Activated CD4-positive, alpha-beta memory T cell treated with anti-CD3 and anti-CD28 coated beads for 36 hours (primary cell): ENCODE measurements at regions not wholly inside any gene's neighbourhood (a gene's known extent, or its start where the extent isn't known, plus 50 kb on each side); places are given as distances from the start of the nearest gene placed in this dataset.
"Not testable (repeated sequence)": the region's sequence is repeated elsewhere in the genome, so short reads cannot be mapped to it uniquely, and the experiment has no call there.

Source experiments
- CTCF ChIA-PET: fragments of 350-600 bp; sonication (Branson Sonifier 250); formaldehyde crosslinking; loops from one replicate; lab custom pipeline; 2021; ENCODE audit warnings: antibody characterized with exemption, inconsistent platforms; lab: Charles Lee
- POLR2A ChIA-PET: fragments of 350-600 bp; sonication (Branson Sonifier 250); formaldehyde crosslinking; loops from one replicate; lab custom pipeline; 2021; ENCODE audit warnings: antibody characterized with exemption; lab: Charles Lee
- DNase-seq: peaks from one replicate; pipeline ENCODE4 v3.0.0-alpha.2; 2020
- H3K27ac Mint-ChIP-seq: one replicate; pipeline ENCODE4 v1.8.0; 2021; ENCODE audit warnings: mixed read lengths
- H3K27me3 Mint-ChIP-seq: one replicate; pipeline ENCODE4 v1.8.0; 2021; ENCODE audit warnings: mixed read lengths
- H3K36me3 Mint-ChIP-seq: one replicate; pipeline ENCODE4 v1.8.0; 2021; ENCODE audit warnings: mixed read lengths
- H3K4me1 Mint-ChIP-seq: one replicate; pipeline ENCODE4 v1.8.0; 2021; ENCODE audit warnings: low read depth, mixed read lengths
- H3K4me3 Mint-ChIP-seq: one replicate; pipeline ENCODE4 v1.8.0; 2021; ENCODE audit warnings: mild to moderate bottlenecking, mixed read lengths
- H3K9me3 Mint-ChIP-seq: one replicate; pipeline ENCODE4 v1.8.0; 2021; ENCODE audit warnings: mixed read lengths
- intact Hi-C: fragments of 100-400 bp; cut with micrococcal nuclease; formaldehyde crosslinking; loops from one replicate; pipeline ENCODE4 v1.15.1; 2023

GRCh38 chr12:76942267-76942666, 63.4 kb upstream of the CSRP2 start:
- DNase-seq = no peak
- H3K9me3 Mint-ChIP-seq = no peaks in the 10 kb centered on the region
- no peaks in the 10 kb centered on the region for H3K4me1 Mint-ChIP-seq
- H3K4me3 Mint-ChIP-seq = no peak overlapping the region
- intact Hi-C loops = no loop called here
- H3K36me3 Mint-ChIP-seq = no peaks in the 10 kb centered on the region
- peaks cover 3% of the 10 kb centered on the region for H3K27me3 Mint-ChIP-seq
- POLR2A ChIA-PET = no interaction called here
- no peak overlapping the region for H3K27ac Mint-ChIP-seq
- CTCF ChIA-PET = no interaction called here

DNA sequence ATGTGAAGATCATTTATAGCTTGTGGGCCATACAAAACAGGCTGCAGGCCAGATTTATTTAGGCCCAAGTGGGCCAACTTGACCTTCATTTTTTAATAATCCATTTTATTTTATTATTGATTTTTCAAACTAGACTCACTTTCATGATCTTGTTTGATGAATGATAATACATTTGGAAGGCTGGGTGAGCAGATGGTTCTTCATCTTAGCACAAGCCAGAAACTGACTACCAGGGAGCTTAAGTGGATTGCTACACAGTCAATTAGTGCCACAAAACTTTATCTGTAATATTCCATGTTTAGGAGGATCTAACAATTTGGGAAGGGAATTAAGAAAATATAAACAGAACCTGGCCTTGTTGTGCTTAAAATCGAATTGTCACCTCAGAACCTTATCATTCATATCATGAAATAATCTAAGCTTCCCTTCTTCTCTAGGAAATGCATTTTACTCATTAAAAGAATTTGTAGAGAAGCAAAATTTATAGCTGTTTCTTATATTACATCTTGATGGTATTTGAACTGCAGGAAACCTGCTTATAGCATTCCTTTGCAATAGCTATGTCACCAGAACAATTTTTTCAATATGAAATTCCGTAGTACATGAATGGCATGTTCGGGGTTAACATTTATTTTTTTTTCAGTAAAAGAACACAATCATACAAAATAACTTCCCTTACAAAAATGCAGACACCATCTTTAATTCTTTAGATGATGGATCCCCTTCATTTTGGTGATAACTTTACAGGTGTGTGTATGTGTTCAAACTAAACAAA, 62.0 kb upstream of the CSRP2 start:
- H3K4me3 Mint-ChIP-seq = no peak overlapping the region
- intact Hi-C loops = no loop called here
- H3K27ac Mint-ChIP-seq = no peak overlapping the region
- no peaks in the 10 kb centered on the region for H3K4me1 Mint-ChIP-seq
- no peaks in the 10 kb centered on the region for H3K36me3 Mint-ChIP-seq
- H3K9me3 Mint-ChIP-seq = no peaks in the 10 kb centered on the region
- DNase-seq = no peak
- ChIA-PET POLR2A (no interaction called here), CTCF (interaction anchor here (1.6 kb wide), 1 partner anchor 70 kb away, joined by 5 read pairs; no protein-coding TSS in a partner anchor)
- no peaks in the 10 kb centered on the region for H3K27me3 Mint-ChIP-seq

DNA sequence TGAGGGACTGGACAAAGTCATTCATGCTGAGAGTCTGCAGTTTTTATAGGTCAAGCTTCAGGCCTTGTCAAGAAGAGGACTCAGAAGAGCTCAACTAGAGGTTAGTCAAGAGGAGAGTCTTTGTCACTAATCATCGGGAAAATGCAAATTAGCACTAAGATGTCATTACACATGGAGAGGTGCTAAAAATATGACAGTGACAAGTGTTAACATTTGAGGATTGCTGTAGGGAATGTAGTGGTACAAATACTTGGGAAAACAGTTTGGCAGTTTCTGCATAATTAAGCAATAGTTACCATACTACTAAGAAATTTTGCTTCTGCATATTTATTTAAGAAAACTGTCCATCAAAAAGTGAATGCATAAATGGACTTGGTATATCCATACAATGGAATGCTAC, 60.9 kb upstream of the CSRP2 start:
- no peaks in the 10 kb centered on the region for H3K4me1 Mint-ChIP-seq
- DNase-seq = no peak
- H3K27me3 Mint-ChIP-seq = no peaks in the 10 kb centered on the region
- no peaks in the 10 kb centered on the region for H3K9me3 Mint-ChIP-seq
- intact Hi-C loops = no loop called here
- POLR2A ChIA-PET = no interaction called here
- no peaks in the 10 kb centered on the region for H3K36me3 Mint-ChIP-seq
- H3K4me3 Mint-ChIP-seq = no peak overlapping the region
- no peak overlapping the region for H3K27ac Mint-ChIP-seq
- CTCF ChIA-PET = interaction anchor here (0.7 kb wide), 1 partner anchor 319 kb away, joined by 3 read pairs; no protein-coding TSS in a partner anchor

DNA sequence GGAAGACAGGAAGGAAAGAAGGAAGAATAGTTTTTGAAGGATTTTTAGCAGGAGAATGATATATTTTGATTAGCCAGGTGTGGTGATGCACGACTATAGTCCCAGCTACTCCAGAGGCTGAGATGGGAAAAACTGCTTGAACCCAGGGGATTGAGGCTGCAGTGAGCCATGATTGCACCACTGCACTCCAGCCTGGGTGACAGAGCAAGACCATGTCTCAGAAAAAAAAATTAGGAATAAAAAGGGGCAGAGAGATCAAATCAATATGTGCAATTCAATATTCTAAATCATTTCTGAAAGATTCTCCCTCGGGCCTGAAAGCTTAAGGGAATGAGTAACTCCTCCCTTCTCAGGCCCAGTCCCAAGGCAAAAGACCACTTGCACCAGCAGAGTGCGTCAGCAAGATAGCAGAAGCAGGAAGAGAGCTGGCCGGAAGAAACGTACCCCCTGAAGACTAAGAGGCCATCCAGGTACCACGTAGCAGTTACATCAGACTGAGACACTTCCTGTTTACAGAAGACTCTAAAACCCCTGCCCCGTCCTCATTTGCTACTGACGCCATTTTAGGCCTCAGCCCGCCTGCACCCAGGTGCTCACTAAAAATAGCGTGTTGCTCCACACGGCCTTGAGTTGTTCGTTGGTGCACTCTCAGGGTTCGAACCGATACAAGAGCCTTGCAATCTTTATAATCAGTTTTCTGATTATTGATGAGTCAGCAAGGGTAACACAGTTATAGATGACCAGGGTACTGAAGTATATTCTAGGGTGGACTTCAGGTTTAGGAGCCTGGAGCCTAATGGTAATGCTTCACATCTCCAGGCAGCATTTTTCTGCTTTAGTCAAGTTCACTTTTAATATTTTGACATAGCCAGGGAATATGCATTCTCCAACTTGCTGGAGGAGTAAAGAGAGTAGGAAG, 57.7 kb upstream of the CSRP2 start:
- ChIA-PET CTCF (interaction anchor here (0.6 to 0.8 kb wide), 2 partner anchors 9 to 75 kb away, joined by 3 to 4 read pairs; no protein-coding TSS in a partner anchor), POLR2A (no interaction called here)
- no peak for DNase-seq
- Mint-ChIP-seq H3K9me3 (no peaks in the 10 kb centered on the region), H3K27ac (no peak overlapping the region), H3K27me3 (no peaks in the 10 kb centered on the region), H3K4me3 (no peak overlapping the region), H3K36me3 (no peaks in the 10 kb centered on the region), H3K4me1 (no peaks in the 10 kb centered on the region)
- intact Hi-C loops = no loop called here

DNA sequence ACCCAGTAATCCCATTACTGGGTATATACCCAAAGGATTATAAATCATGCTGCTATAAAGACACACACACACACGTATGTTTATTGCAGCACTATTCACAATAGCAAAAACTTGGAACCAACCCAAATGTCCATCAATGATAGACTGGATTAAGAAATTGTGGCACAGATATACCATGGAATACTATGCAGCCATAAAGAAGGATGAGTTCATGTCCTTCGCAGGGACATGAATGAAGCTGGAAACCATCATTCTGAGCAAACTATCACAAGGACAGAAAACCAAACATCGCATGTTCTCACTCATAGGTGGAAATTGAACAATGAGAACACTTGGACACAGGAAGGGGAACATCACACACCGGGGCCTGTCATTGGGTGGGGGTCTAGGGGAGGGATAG, 54.6 kb upstream of the CSRP2 start:
- H3K4me1 Mint-ChIP-seq, H3K9me3 Mint-ChIP-seq, H3K4me3 Mint-ChIP-seq, H3K36me3 Mint-ChIP-seq, H3K27ac Mint-ChIP-seq, intact Hi-C loops, POLR2A ChIA-PET, H3K27me3 Mint-ChIP-seq, DNase-seq: not testable (repeated sequence)
- CTCF ChIA-PET = interaction anchor here (0.9 kb wide), 1 partner anchor 142 kb away, joined by 3 read pairs; no protein-coding TSS in a partner anchor

GRCh38 chr12:76929499-76929898, 50.7 kb upstream of the CSRP2 start:
- Mint-ChIP-seq H3K4me1 (no peaks in the 10 kb centered on the region), H3K27ac (no peak overlapping the region), H3K4me3 (no peak overlapping the region), H3K9me3 (no peaks in the 10 kb centered on the region), H3K27me3 (peaks cover 3% of the 10 kb centered on the region), H3K36me3 (no peaks in the 10 kb centered on the region)
- no peak for DNase-seq
- ChIA-PET POLR2A (no interaction called here), CTCF (no interaction called here)
- intact Hi-C loops = loop anchor here (5.0 kb wide), 1 partner anchor 52 kb away; the partner anchor contains the start of gene CSRP2
